GM18909 (cell line): ENCODE measurements at regions not wholly inside any gene's neighbourhood (a gene's known extent, or its start where the extent isn't known, plus 50 kb on each side); places are given as distances from the start of the nearest gene placed in this dataset.
"Not testable (repeated sequence)": the region's sequence is repeated elsewhere in the genome, so short reads cannot be mapped to it uniquely, and the experiment has no call there.

ENCODE experiments used
- ATAC-seq: cut with Tn5 transposase; IDR thresholded peaks from one replicate; pipeline ENCODE4 v1.9.1; 2021; ENCODE audit warnings: mild to moderate bottlenecking; ENCODE audit not compliant: unreplicated experiment, poor library complexity

DNA sequence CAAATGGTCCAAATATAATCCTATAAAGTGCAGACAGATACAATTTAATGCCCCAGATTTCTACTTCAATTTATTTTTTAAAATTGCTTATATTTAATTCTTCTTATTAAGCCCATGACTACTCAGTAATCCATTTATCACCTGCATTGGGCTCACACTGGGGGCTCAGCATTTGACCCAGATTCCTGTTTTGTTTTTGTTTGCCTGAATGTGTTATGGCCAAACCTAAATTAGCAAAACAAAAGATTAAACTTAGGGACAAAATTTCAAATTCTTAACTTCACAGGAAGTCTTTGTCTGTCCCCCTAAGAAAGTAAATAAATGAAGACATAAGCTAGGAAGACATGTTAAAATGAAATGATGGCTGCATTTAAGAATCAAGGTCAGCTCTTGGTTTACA lies 322.3 kb downstream of the RMST start:
- ATAC-seq = no peak

DNA sequence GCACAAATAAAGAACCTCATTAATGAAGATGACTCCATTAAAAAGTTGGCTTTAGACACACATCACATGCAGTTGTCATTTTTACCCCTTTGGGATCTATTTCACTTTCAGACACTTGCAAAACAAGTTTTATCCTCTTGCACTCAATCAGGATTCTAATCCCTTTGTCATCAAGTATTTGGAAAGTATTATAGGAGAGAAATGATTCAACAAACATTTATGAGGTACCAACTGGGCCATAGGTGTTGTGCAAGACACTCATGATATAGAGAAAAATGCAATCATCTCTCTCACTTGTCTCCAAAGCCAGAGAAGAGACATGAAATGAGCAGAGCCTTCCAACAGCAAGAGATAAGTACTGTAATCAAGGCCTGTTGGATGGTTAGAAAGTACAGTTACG lies 327.7 kb downstream of the RMST start:
- no peak for ATAC-seq

DNA sequence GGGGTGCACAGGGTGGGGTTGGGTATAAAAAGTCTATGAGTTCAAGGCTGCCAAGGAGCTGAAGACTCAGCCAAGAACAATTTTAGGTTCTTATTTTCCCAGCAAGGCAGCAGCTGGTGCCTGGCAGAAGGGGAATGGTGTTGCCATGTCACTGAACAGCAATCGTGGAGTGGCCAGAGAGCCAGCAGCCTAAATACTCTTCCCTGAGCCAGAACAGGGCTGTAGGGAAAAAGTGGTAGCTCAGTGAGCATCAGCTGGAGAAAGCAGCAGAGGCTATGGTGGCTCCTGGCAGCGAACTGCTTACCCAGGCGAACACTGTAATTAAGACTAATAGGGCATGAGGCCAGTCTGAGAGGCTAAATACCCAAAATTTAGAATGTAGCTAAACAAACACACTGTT lies 334.9 kb downstream of the RMST start:
- no peak for ATAC-seq

DNA sequence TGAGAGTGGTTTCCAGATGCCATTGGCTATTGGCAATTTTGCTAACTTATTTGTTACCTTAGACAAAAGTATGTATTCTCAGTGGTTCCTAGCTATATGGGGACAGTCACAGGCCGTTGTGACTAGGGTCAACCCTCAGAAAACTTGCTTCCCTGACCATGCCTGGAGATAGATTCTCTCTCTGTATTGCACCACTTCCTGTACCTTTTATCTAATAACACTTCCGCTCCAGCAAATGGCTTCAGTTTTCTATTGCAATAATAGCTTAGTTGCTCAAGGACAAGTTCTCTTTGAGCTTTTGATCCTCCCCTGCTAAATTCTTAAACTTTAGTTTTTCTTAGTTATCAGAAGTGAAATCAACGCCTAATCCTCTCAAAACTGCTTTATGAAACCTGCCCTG lies 338.0 kb downstream of the RMST start:
- no peak for ATAC-seq

DNA sequence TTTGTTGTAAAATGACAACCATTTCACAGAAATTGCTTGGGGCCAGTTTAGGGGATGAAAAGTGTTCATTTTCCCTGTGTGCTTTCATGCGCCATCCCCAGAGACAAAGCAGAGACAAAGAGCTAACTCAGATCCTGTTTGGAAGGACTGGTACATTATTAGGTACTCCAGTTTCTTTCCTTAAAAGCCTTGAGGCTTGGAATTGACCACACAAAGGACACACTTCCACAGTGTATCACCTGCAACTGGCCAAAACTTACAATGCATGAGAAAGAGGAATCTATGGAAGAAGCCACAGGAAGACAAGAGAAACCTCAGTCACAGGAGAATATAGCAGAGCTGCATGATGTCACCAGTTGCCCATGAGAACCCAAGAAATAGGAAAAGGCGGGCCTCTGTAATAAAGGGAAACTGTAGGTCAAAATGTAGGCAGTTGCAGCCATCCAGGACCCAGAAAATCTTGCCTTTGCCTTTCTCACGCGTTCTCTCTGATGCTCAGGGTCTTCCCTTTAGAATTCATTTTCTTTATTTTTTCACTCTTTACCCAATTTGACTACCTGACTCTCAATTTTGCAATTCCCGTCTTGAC lies 339.0 kb downstream of the RMST start:
- no peak for ATAC-seq

DNA sequence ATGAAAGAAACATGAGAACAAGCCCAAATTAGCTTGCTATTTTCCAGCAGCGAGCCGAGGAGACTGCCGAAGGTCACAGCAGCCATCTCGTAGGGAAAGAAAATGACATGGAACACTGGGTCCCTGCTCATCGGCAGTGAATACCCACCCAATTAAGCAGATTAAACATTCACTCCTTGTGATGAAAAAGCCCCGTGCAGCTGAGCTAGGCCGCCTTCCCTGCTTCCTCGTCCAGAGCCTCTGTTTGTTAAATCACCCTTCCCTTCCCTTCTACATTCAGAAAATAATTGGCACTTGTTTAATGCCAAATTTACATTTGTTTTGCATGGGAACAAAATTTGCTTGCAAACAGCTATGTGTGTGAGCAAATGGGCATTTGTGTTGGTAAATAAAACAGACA lies 342.5 kb downstream of the RMST start:
- ATAC-seq = no peak

DNA sequence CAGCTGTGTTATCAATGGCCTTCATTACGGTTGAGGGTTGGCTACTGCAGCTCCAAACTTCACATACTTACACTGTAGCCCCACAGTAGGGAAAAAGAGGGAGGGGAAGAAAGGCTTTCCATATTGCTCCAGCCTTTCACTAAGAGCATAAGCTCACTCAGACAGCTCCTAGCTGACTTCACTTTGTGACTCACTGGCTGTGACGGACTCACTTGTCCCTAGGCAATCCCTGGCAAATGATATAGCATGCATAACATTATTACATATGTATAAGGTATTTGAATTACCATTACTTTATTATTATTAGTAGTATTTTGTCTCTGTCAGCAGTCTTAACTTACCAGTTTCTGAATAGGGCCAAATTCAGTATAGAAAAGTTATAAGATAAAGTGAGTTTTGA lies 350.7 kb downstream of the RMST start:
- no peak for ATAC-seq

DNA sequence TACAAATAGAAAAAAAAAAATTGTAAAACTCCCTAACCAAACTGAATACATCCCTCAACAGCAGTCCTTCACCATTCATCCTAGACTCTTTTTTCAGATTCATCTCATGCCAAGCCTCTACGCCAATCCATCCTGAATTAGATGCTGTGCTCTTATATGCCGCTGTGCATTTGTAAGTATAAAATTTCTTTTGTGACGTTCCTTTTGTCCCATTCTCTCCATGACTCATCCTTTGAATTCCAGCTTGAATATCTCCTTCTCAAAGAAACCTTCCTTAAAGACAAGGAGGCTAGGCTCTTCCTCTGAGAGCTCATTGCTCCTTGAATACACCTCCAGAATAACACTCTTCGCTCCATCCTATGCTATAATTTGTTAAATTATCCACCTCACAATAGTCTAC lies 359.2 kb downstream of the RMST start:
- no peak for ATAC-seq

DNA sequence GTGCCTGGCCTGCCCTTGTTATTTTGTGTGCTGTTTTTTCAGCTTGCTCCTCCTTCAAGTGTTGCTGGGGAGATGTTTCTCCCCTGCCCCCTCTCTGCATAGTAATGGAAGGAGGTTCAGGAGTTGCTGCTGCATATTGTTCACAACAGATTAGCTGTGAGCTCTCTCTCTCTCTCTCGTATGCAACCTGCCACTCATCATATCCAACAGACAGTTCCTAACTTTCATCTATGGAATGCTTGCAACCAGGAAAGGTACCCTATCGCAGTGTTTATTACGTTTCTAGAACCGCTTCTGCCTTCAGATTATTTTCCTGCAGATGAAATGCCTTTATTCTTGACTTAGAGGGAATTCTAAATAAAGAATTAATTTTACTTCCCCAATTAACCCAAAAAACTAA lies 372.9 kb downstream of the RMST start:
- ATAC-seq = no peak

DNA sequence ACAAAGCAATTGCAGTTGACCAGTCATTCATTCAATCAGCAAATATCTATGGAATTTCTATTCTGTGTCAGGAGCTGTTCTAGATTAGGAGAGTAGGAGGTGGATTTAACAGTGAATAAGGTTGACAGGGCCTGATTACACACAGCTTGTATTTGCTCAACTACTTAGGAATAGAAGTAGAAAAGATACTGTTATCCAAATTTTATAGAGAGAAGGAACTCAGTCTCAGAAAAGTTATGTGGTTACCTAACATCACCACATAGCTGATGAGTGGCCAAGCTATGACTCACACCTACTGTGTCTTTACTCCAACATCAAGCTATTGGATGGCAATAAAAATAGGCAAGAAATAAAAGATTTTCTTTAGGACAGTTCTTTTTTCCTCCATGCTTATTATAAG lies 374.8 kb downstream of the RMST start:
- no peak for ATAC-seq

DNA sequence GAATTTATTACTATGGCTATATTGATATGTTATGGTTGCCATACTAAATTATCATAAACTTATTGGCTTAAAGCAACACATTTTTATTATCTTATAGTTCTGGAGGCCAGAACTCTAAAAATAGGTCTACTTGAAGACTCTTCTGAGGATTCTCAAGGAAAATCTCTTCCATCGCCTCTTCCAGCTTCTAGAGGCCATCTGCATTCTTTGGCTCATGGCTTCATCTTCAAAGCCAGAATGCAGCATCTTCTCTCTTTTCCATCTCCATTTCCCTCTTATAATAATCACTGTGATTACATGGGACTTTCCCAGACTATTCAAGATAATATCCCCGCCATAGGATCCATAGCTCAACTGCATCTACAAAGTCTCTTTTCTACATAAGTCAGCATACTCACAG lies 385.4 kb downstream of the RMST start:
- ATAC-seq = no peak

DNA sequence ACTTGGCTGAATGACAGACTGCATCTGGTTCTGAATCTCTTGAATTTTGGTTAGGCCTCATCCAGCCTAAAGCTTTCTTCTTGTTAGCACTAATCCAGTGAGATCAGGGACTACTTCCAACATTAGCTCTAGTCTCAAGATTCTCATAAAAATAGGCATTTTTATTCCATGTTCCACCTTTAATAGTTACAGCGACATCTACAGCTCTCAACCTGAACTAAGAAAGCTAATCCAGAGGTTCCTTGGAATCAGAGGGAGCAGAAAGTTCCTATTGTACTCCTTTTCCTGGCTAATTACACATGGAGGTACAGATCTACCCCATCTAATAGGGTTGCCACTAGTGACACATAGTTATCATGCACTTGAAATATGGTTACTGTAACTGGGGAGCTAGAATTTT lies 391.9 kb downstream of the RMST start:
- no peak for ATAC-seq

DNA sequence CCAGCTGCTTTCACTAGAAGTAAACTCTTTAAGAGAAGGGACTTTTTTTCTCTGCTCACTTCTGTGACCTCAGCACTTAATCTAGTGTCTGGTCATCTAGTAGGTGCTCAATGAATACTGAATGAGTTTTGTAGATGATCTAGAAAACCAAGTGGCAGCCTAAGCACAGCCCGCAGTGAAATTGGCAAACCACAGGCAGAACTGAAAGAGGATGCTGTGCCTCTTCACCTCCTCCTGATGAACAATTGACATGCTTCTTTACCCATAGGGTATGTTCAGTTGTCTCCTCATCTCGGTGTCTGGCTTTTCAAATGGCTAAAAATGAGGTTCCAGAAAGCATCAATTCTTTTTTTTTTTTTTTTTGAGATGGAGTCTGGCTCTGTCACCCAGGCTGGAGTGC lies 399.5 kb downstream of the RMST start:
- no peak for ATAC-seq

DNA sequence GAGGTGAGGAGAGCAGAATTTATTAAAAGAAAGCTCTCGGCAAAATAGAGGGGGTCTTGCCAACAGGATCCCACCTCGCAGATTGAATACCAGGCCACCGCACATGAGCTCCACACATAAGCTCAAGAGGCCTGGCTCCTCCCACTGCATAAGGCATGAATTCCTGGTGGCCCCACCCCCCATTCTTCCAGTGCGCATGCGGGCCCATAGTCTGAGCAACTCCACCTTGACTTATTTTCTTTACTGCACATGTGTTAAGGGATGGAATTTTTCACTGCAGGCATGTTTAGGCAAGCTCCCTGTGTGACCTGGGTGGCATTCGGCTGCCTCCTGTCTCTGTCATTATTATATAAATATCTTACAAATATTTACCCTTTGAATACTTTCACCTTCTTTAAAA lies 412.5 kb downstream of the RMST start:
- ATAC-seq = no peak

DNA sequence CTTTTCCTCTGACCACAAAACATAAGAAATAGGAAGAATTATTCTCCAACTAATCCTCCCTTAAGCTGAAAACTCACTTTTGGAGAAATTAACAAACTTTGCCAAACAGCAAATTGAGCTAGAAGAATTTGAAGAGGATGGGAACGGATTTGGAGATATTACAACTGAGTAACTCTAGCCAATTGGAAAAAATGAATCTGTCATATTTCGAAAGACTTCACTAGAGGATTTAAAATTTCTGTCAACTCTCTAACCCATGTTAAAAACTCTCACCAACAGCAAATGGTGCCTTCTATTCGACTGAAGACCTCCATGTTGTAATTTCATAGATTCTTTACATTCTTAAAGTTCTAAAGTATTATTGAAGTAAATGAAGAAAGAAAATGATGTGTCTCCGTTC lies 414.2 kb downstream of the RMST start:
- no peak for ATAC-seq

DNA sequence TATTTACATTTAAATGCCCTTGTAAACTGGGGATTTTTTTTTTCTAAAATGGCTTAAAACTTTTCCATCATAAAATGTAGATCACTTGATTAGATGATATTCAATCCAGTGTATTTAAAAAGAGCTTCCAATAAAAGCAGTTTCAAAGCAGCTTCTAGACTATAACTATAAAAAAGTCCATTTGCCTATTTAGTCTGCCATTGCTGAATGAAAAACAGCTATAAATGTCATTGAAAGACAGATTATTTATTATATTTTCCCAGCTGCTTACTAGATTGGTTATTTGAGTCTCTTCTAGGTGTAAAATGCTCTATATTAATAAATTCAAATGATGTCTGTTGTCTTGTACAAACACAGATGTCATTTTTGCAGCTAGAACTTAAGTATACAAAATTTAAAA lies 414.8 kb downstream of the RMST start:
- no peak for ATAC-seq

DNA sequence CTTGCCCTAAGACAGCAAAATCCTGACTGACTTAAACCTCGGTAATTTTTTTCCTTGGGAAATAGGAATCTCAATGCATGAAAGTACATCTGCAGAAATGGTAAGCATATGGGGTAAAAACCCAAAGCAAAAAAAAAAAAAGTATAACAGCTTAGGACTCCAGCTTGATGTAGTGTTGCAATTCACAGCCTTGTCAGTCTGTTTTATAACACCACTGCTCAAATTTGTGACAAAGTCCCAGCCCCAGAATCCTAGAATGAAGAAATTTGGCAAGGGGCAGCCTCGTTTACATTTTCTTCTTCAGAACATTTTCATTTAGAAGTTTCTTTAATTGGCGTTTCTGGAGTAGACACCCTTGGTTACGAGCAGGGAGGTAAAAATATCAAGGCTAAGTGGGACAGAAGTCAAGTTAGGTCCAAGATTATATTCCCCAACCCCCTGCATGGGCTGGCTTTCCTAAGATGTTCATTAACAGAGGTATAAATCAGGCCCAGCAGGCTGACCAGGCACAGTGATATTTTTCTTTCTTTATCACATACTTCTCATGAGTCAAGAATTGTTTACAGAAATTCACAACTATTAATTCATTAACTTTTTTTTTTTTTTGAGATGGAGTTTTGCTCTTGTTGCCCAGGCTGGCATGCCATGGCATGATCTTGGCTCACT lies 424.0 kb downstream of the RMST start:
- no peak for ATAC-seq

DNA sequence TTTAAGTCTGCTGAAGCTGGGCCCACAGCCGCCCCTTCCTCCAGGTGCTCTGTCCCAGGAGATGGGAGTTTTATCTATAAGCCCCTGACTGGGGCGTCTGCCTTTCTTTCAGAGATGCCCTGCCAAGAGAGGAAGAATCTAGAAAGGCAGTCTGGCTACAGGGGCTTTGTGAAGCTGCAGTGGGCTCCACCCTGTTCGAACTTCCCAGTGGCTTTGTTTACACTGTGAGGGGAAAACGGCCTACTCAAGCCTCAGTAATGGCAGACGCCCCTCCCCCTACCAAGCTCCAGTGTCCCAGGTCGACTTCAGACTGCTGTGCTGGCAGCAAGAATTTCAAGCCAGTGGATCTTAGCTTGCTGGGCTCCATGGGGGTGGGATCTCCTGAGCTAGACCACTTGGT lies 435.3 kb downstream of the RMST start:
- ATAC-seq = not testable (repeated sequence)

DNA sequence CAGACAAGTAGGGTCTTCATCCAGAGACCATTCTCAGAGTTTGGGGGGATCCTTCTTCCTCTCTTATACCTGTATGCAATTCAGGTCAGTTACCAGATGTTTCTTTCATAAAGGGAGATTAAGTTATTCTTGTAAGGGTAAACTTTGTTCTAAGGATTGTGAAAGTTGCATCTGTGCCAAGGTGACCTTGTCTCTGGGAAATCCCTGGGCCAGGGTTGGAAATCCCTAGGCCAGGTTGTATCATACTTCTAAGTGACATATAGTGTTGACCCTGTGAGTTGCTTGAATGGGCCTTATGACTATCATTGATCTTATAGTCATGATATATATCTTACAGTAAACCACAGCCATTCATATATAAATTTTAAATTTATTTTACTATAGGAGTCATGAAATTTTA lies 436.9 kb downstream of the RMST start:
- ATAC-seq = no peak

DNA sequence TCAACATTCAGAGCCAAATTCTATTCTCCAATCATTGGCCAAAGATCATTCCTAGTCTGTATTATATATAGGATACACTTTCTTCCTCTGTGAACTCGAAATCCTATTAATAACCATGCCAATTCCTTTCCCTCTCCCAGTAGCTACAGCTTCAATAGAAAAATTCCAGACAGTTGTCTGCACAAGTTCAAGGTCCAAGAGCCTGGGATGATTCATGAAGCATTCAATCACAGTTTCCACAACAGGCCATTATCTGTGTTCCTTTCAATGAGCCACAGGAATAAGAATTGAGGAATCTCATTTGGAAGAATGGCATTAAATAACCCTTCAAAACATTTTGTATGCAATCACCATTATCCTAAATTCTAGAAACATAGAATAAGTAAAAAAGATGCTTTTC lies 437.4 kb downstream of the RMST start:
- no peak for ATAC-seq

DNA sequence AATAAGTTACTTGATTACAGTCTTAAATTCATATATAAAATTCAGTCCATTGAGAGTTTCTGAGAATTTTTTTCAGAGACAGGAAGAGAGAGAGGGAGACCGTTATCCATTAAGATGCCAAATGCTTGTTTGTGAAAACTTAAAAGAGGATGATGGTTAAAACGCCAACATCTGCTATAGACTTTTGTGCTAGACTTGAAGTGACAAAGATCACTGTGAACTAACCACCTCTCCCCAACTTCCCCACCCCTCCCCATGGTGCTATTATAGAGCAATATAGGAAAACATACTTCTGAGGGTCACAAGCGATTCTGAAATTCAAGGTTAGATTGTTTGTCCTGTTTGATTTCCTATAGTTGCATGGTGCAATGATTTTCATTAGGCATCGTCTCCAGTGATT lies 440.8 kb downstream of the RMST start:
- no peak for ATAC-seq

DNA sequence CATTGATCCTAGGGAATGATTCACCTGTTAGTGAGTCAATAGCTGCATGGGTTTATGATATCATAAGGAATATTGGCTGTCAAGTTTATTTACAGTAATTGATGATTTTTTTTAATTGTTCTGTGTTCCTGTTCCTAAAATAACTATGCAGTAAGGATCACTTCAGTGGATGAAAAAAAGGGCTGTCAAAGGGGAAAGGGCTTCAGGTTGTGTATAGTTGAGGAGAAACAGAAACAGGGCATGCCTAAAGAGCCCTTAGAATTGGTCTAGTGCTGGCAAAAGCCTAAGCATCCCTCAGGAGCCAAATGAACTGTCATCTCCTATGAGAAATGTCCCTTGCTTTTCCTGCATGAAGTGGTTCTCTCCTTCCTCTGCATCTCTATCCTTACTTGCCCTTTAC lies 444.9 kb downstream of the RMST start:
- ATAC-seq = no peak

DNA sequence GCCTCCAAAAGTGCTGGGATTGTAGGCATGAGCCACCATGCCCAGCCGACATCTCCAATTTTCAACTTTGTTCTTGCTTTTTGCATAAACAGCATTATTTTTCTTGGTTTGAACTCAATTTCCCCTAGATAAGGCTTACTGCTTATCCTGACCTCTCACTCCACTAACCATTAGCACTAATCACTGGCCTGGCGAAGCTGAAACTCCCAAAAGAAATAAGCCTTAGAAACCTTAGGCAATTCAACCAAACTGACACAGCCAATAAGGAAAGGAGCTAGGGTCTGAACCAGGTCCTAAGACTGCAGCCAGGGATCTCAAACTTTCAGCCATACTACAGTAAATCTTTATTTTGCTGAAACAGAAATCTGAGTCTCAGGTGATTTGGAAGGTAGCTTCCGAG lies 448.0 kb downstream of the RMST start:
- no peak for ATAC-seq
